ENCODE measurements at regions not wholly inside any gene's neighbourhood (a gene's known extent, or its start where the extent isn't known, plus 50 kb on each side); places are given as distances from the start of the nearest gene placed in this dataset.

GRCh38 chr7:34277803-34278199 lies 372.5 kb downstream of the BMPER start:
- TF ChIP-seq EGR1 (IDR thresholded peaks at IDR 0.05), result no peak
- no peak for TF ChIP-seq MAX (IDR thresholded peaks at IDR 0.05)
- no peak for TF ChIP-seq CEBPB (IDR thresholded peaks at IDR 0.05)
- TF ChIP-seq EP300 (IDR thresholded peaks at IDR 0.05; ENCODE audit: borderline replicate concordance), result no peak
